ENCODE measurements at regions not wholly inside any gene's neighbourhood (a gene's known extent, or its start where the extent isn't known, plus 50 kb on each side); places are given as distances from the start of the nearest gene placed in this dataset.
"Not testable (repeated sequence)": the region's sequence is repeated elsewhere in the genome, so short reads cannot be mapped to it uniquely, and the experiment has no call there.

- Histone ChIP-seq H3K36me3 (ENCODE audit: insufficient read depth, low read length) (no peaks in the 10 kb centered on the region), H3K4me2 (ENCODE audit: low read length) (no peak overlapping the region), H3K4me3 (ENCODE audit: low read depth, low read length, poor library complexity, severe bottlenecking) (no peak overlapping the region), H3F3A (ENCODE audit: insufficient read depth, low read length) (no peaks in the 10 kb centered on the region), H3K27me3 (ENCODE audit: insufficient read depth, low read length) (no peaks in the 10 kb centered on the region), H3K9me3 (ENCODE audit: low read length) (no peaks in the 10 kb centered on the region), H3K4me1 (ENCODE audit: insufficient read depth, low read length, severe bottlenecking) (no peaks in the 10 kb centered on the region), H3K79me2 (ENCODE audit: insufficient read depth, low read length) (no peaks in the 10 kb centered on the region), H3K9me2 (ENCODE audit: low read depth, low read length) (no peaks in the 10 kb centered on the region), H4K20me1 (ENCODE audit: insufficient read depth, low read length) (no peaks in the 10 kb centered on the region), H3K9ac (ENCODE audit: low read length) (no peak overlapping the region), H3K27ac (ENCODE audit: low read depth, low read length, poor library complexity, severe bottlenecking) (no peak overlapping the region), H2AFZ (ENCODE audit: low read length) (no peak overlapping the region)
- TF ChIP-seq, protein P1, sequence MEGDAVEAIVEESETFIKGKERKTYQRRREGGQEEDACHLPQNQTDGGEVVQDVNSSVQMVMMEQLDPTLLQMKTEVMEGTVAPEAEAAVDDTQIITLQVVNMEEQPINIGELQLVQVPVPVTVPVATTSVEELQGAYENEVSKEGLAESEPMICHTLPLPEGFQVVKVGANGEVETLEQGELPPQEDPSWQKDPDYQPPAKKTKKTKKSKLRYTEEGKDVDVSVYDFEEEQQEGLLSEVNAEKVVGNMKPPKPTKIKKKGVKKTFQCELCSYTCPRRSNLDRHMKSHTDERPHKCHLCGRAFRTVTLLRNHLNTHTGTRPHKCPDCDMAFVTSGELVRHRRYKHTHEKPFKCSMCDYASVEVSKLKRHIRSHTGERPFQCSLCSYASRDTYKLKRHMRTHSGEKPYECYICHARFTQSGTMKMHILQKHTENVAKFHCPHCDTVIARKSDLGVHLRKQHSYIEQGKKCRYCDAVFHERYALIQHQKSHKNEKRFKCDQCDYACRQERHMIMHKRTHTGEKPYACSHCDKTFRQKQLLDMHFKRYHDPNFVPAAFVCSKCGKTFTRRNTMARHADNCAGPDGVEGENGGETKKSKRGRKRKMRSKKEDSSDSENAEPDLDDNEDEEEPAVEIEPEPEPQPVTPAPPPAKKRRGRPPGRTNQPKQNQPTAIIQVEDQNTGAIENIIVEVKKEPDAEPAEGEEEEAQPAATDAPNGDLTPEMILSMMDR (IDR thresholded peaks at IDR 0.05; ENCODE audit: low read length) = no peak
- no peak for TF ChIP-seq EZH2 (IDR thresholded peaks at IDR 0.05; ENCODE audit: borderline replicate concordance, low read length)
Observed at GRCh38 chr3:39712413-39713048, 96.9 kb upstream of the MYRIP start.

DNA sequence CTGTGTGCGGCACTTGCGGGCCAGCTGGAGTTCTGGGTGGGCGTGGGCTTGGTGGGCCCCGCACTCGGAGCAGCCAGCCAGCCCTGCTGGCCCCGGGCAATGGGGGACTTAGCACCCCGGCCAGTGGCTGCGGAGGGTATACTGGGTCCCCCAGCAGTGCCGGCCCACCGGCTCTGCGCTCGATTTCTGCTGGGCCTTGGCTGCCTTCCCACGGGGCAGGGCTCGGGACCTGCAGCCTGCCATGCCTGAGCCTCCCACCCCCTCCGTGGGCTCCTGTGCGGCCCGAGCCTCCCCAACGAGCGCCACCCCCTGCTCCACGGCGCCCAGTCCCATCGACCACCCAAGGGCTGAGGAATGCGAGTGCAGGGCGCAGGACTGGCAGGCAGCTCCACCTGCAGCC, 96.1 kb upstream of the MYRIP start:
- not testable (repeated sequence) for H3K9ac ChIP-seq (ENCODE audit: low read length); H3K27me3 ChIP-seq (ENCODE audit: insufficient read depth, low read length); H3K4me1 ChIP-seq (ENCODE audit: insufficient read depth, low read length, severe bottlenecking); H3K27ac ChIP-seq (ENCODE audit: low read depth, low read length, poor library complexity, severe bottlenecking); H3K4me3 ChIP-seq (ENCODE audit: low read depth, low read length, poor library complexity, severe bottlenecking); H3F3A ChIP-seq (ENCODE audit: insufficient read depth, low read length); H4K20me1 ChIP-seq (ENCODE audit: insufficient read depth, low read length); H3K36me3 ChIP-seq (ENCODE audit: insufficient read depth, low read length); H3K79me2 ChIP-seq (ENCODE audit: insufficient read depth, low read length); H3K9me3 ChIP-seq (ENCODE audit: low read length); H3K9me2 ChIP-seq (ENCODE audit: low read depth, low read length); H3K4me2 ChIP-seq (ENCODE audit: low read length); H2AFZ ChIP-seq (ENCODE audit: low read length)

GRCh38 chr3:39716849-39717248, 92.6 kb upstream of the MYRIP start:
- no peaks in the 10 kb centered on the region for H3K9me2 ChIP-seq (ENCODE audit: low read depth, low read length)
- no peaks in the 10 kb centered on the region for H3F3A ChIP-seq (ENCODE audit: insufficient read depth, low read length)
- H3K27me3 ChIP-seq (ENCODE audit: insufficient read depth, low read length) = no peaks in the 10 kb centered on the region
- H3K4me1 ChIP-seq (ENCODE audit: insufficient read depth, low read length, severe bottlenecking) = no peaks in the 10 kb centered on the region
- no peak overlapping the region for H3K9ac ChIP-seq (ENCODE audit: low read length)
- no peaks in the 10 kb centered on the region for H3K36me3 ChIP-seq (ENCODE audit: insufficient read depth, low read length)
- no peak for TF ChIP-seq EZH2 (IDR thresholded peaks at IDR 0.05; ENCODE audit: borderline replicate concordance, low read length)
- TF ChIP-seq, protein P1 (IDR thresholded peaks at IDR 0.05; ENCODE audit: low read length) = no peak
- no peak overlapping the region for H2AFZ ChIP-seq (ENCODE audit: low read length)
- H3K9me3 ChIP-seq (ENCODE audit: low read length) = no peaks in the 10 kb centered on the region
- no peak overlapping the region for H3K27ac ChIP-seq (ENCODE audit: low read depth, low read length, poor library complexity, severe bottlenecking)
- H3K4me3 ChIP-seq (ENCODE audit: low read depth, low read length, poor library complexity, severe bottlenecking) = no peak overlapping the region
- no peaks in the 10 kb centered on the region for H4K20me1 ChIP-seq (ENCODE audit: insufficient read depth, low read length)
- H3K4me2 ChIP-seq (ENCODE audit: low read length) = no peak overlapping the region
- H3K79me2 ChIP-seq (ENCODE audit: insufficient read depth, low read length) = no peaks in the 10 kb centered on the region

All from OCI-LY1 (cell line).